ENCODE measurements at regions not wholly inside any gene's neighbourhood (a gene's known extent, or its start where the extent isn't known, plus 50 kb on each side); places are given as distances from the start of the nearest gene placed in this dataset.
"Not testable (repeated sequence)": the region's sequence is repeated elsewhere in the genome, so short reads cannot be mapped to it uniquely, and the experiment has no call there.

GRCh38 chr1:209109001-209109785 lies 474.3 kb upstream of the CAMK1G start:
- DNase-seq (ENCODE audit: low spot score): no peak

- no peak for DNase-seq (ENCODE audit: low spot score)
Observed at GRCh38 chr1:209113521-209113920, 470.0 kb upstream of the CAMK1G start.

- DNase-seq (ENCODE audit: low spot score): no peak
Observed at GRCh38 chr1:209116705-209117104, 466.8 kb upstream of the CAMK1G start.

GRCh38 chr1:209123601-209124000 lies 459.9 kb upstream of the CAMK1G start:
- DNase-seq (ENCODE audit: low spot score): no peak

- not testable (repeated sequence) for DNase-seq (ENCODE audit: low spot score)
Observed at GRCh38 chr1:209129091-209129490, 454.4 kb upstream of the CAMK1G start.

- no peak for DNase-seq (ENCODE audit: low spot score)
Observed at GRCh38 chr1:209130886-209131285, 452.6 kb upstream of the CAMK1G start.

- DNase-seq (ENCODE audit: low spot score): no peak
Observed at GRCh38 chr1:209132736-209133467, 450.6 kb upstream of the CAMK1G start.

- no peak for DNase-seq (ENCODE audit: low spot score)
Observed at GRCh38 chr1:209134001-209134400, 449.5 kb upstream of the CAMK1G start.

- DNase-seq (ENCODE audit: low spot score): no peak
Observed at GRCh38 chr1:209143916-209144315, 439.6 kb upstream of the CAMK1G start.

GRCh38 chr1:209150114-209150513 lies 433.4 kb upstream of the CAMK1G start:
- peak; percentile 12 for DNase-seq (ENCODE audit: low spot score)

- no peak for DNase-seq (ENCODE audit: low spot score)
Observed at GRCh38 chr1:209153411-209153810, 430.1 kb upstream of the CAMK1G start.

- DNase-seq (ENCODE audit: low spot score): no peak
Observed at GRCh38 chr1:209154912-209155311, 428.6 kb upstream of the CAMK1G start.

GRCh38 chr1:209155546-209155945 lies 428.0 kb upstream of the CAMK1G start:
- DNase-seq (ENCODE audit: low spot score): no peak

- DNase-seq (ENCODE audit: low spot score): no peak
Observed at GRCh38 chr1:209156991-209157390, 426.5 kb upstream of the CAMK1G start.

- no peak for DNase-seq (ENCODE audit: low spot score)
Observed at GRCh38 chr1:209157546-209158249, 425.8 kb upstream of the CAMK1G start.

GRCh38 chr1:209158851-209159250 lies 424.7 kb upstream of the CAMK1G start:
- DNase-seq (ENCODE audit: low spot score): no peak

- no peak for DNase-seq (ENCODE audit: low spot score)
Observed at GRCh38 chr1:209160230-209160629, 423.3 kb upstream of the CAMK1G start.

GRCh38 chr1:209162651-209163050 lies 420.9 kb upstream of the CAMK1G start:
- DNase-seq (ENCODE audit: low spot score): no peak

- no peak for DNase-seq (ENCODE audit: low spot score)
Observed at GRCh38 chr1:209168204-209168603, 415.3 kb upstream of the CAMK1G start.

- DNase-seq (ENCODE audit: low spot score): no peak
Observed at GRCh38 chr1:209171151-209171550, 412.4 kb upstream of the CAMK1G start.

- no peak for DNase-seq (ENCODE audit: low spot score)
Observed at GRCh38 chr1:209172286-209172685, 411.2 kb upstream of the CAMK1G start.

GRCh38 chr1:209172792-209173542 lies 410.5 kb upstream of the CAMK1G start:
- DNase-seq (ENCODE audit: low spot score): not testable (repeated sequence)

Measured in HuH-7 (cell line).